Omental fat pad (tissue), 3 donors: ENCODE measurements at regions not wholly inside any gene's neighbourhood (a gene's known extent, or its start where the extent isn't known, plus 50 kb on each side); places are given as distances from the start of the nearest gene placed in this dataset.

Source experiments
- ATAC-seq: fragments of 150-250 bp; one replicate; pipeline ENCODE4 v1.9.1; 2016; ENCODE audit warnings: mild to moderate bottlenecking, moderate library complexity; ENCODE audit not compliant: low FRiP score
- DNase-seq: peaks from one replicate; pipeline ENCODE4 v3.0.0-alpha.2; 2019; ENCODE audit warnings: low spot score
- TF ChIP-seq, protein P1 (sequence below), 3 donors: fragments of 450-650 bp; IDR thresholded peaks; one replicate each; pipeline ENCODE4 v1.5.1; 2016 to 2017; ENCODE audit warnings: antibody characterized with exemption in 3 of 3, mild to moderate bottlenecking in 3 of 3, moderate library complexity in 2 of 3

DNA sequence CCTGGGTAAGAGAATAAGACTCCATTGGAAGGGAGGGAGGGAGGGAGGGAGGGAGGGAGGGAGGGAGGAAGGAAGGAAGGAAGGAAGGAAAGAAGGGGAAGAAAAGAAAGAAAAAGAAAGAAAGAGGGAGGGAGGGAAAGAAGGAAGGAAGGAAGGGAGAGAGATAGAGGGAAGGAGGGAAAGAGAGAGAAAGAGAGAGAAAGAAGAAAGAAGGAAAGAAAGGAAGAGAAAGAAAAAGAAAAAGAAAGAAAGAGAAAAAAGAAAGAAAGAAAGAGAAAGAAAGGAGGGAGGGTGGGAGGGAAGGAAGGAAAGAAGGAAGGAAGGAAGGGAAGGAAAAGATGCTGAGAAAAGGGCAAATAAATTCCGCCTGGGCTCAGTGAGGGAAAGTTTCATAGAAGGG lies 74.7 kb upstream of the IFNAR2 start:
- TF ChIP-seq, protein P1, sequence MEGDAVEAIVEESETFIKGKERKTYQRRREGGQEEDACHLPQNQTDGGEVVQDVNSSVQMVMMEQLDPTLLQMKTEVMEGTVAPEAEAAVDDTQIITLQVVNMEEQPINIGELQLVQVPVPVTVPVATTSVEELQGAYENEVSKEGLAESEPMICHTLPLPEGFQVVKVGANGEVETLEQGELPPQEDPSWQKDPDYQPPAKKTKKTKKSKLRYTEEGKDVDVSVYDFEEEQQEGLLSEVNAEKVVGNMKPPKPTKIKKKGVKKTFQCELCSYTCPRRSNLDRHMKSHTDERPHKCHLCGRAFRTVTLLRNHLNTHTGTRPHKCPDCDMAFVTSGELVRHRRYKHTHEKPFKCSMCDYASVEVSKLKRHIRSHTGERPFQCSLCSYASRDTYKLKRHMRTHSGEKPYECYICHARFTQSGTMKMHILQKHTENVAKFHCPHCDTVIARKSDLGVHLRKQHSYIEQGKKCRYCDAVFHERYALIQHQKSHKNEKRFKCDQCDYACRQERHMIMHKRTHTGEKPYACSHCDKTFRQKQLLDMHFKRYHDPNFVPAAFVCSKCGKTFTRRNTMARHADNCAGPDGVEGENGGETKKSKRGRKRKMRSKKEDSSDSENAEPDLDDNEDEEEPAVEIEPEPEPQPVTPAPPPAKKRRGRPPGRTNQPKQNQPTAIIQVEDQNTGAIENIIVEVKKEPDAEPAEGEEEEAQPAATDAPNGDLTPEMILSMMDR (IDR thresholded peaks at IDR 0.05), result no peak
- ATAC-seq, result no peak
- DNase-seq, result no peak

DNA sequence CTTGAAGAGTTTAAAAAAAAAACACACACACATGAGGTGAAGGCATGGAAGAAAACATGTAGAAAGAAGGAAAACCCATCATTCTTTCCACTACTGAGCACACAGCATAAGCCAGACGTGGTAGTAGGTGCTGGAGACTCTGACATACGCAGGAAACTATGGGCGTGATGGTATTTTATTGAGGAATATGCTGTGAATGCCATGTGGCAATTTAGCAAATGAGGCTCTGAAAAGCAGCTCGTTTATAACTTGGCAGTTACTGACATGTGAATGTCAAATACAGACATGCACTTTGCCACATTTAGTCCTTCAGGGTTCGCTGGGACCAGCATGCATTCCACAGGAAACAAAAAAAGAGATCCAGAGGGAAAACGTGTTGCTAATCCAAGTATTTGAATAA lies 74.3 kb upstream of the IFNAR2 start:
- ATAC-seq (no peak), DNase-seq (no peak)
- TF ChIP-seq, protein P1 (IDR thresholded peaks at IDR 0.05), result no peak

DNA sequence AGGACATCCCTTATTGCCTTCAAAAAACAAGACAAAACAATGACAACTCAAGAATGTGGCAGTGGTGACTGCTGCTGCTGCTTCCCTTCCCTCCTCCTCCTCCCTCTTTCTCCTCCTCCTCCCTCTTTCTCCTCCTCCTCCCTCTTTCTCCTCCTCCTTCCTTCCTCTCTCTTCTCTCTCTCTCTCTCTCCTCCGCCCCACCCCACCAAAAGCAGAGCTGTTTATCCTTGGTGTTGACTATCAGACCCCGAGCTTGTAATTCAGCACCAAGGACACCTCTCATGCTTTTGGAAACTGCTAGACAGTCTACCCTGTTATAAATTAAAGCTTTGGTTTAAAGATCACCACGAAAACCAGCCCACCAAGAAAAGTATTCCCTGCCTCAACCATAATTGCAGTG lies 72.4 kb upstream of the IFNAR2 start:
- DNase-seq (no peak), ATAC-seq (no peak)
- TF ChIP-seq, protein P1 (IDR thresholded peaks at IDR 0.05), result no peak

DNA sequence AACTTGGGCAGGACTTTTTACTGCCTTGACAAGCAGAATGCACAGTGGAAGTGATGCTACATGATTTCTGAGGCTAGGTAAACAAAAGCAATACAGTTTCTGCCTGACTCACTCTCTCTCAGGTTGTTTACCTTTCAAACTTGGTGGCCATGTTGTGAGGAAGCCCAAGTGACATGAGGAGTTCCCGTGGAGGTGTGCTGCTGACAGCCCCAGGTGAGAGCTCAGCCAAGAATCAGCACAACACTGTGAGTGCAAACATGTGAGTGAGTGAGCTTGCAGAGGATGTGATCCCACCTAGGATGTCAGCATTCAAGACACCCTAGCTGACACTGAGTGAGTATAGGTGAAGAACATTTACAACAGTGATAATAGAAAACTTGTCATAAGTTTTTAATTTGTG lies 71.1 kb upstream of the IFNAR2 start:
- TF ChIP-seq, protein P1 (IDR thresholded peaks at IDR 0.05), result no peak
- no peak for DNase-seq
- ATAC-seq, result no peak

DNA sequence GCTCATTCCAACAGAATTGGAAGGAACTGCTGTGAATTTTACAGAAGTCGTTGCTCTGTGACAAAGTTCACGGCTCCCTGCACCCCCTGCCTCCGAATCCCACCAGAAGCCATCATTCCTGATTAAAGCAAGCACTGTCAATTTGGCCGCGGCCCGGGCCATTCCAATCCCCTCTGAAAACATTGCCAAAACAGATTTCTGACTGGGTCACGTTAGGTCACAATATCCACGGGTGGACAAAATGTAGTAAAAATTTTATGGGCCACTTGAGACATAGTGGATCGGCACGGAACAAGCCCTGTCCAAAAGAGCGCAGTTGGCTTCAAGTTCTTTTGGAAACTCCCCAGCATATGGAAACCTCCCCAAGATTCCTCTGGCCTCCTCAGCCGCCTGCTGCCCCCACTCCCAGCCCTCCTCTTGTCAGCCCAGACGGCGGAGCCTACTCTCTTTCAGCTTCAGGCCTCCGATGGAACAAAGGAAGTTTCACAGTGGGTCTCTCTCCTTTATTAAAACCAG lies 67.2 kb upstream of the IFNAR2 start:
- TF ChIP-seq, protein P1 (IDR thresholded peaks at IDR 0.05), result no peak
- no peak for DNase-seq
- ATAC-seq, result no peak

DNA sequence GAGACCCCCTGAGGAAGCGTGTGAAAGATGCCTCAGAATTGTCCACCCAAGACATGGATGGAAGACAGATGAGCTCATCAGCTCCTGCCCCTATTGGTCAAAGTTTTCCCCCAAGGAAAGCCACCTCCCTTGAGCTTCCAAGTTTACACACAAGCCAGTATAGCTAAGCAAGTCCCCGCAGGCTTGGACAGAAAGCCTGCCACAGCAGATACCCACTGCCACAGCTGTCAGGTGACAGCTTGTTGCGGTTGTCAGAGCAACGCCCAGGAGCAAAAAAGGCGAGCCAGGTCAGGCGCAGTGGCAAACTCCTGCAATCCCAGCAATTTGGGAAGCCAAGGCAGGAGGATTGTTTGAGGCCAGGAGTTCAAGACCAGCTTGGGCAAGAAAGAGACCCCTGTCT lies 60.9 kb upstream of the IFNAR2 start:
- ATAC-seq (no peak), DNase-seq (no peak)
- TF ChIP-seq, protein P1 (IDR thresholded peaks at IDR 0.05), result no peak

DNA sequence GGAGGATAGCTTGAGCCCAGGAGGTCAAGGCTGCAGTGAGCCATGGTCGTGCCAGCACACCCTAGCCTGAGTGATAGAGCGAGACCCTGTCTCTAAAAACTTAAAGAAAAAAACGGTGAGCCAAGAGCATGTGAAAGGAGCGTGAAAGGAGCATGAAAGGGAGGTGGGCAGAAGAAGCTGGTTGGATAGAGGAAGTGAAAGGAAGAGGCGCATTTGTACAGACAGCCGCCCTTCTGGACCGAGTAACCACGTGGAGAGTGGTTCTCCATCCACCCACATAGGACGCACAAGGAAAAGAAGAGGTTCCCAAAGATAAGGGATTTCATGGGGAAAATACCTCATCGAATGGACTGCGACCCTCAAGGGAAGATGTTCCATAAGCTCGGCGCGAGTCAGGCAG lies 60.4 kb upstream of the IFNAR2 start:
- DNase-seq (no peak), ATAC-seq (no peak)
- TF ChIP-seq, protein P1 (IDR thresholded peaks at IDR 0.05), result no peak
